Subcutaneous abdominal adipose tissue (tissue), 5 donors: ENCODE measurements at regions not wholly inside any gene's neighbourhood (a gene's known extent, or its start where the extent isn't known, plus 50 kb on each side); places are given as distances from the start of the nearest gene placed in this dataset.

Experiments
- H3K27ac ChIP-seq: one replicate; pipeline ENCODE4 v1.7.0; 2013; ENCODE audit warnings: low read depth, mild to moderate bottlenecking, inconsistent platforms, low read length, moderate library complexity
- H3K27me3 ChIP-seq, 5 donors: one replicate each; pipeline ENCODE4 v1.7.0; 2013; ENCODE audit warnings: low read length in 5 of 5, inconsistent platforms in 1 of 5; ENCODE audit not compliant: control insufficient read depth in 5 of 5, insufficient read depth in 4 of 5
- H3K36me3 ChIP-seq, 5 donors: one replicate each; pipeline ENCODE4 v1.7.0; 2013; ENCODE audit warnings: low read length in 5 of 5; ENCODE audit not compliant: control insufficient read depth in 5 of 5, insufficient read depth in 5 of 5
- H3K4me1 ChIP-seq, 5 donors: one replicate each; pipeline ENCODE4 v1.7.0; 2013; ENCODE audit warnings: low read length in 5 of 5, mild to moderate bottlenecking in 3 of 5, moderate library complexity in 1 of 5; ENCODE audit not compliant: control insufficient read depth in 5 of 5, insufficient read depth in 5 of 5
- H3K4me3 ChIP-seq, 5 donors: one replicate each; pipeline ENCODE4 v1.7.0; 2013; ENCODE audit warnings: low read length in 5 of 5, low read depth in 1 of 5
- H3K9ac ChIP-seq, 5 donors: one replicate each; pipeline ENCODE4 v1.7.0; 2013; ENCODE audit warnings: low read length in 5 of 5, mild to moderate bottlenecking in 4 of 5, moderate library complexity in 3 of 5
- H3K9me3 ChIP-seq, 5 donors: one replicate each; pipeline ENCODE4 v1.7.0; 2013; ENCODE audit warnings: low read length in 5 of 5; ENCODE audit not compliant: control insufficient read depth in 5 of 5
- donor health status: healthy.
- donor health status: healthy.
- donor health status: healthy.
- donor health status: healthy.
- donor health status: healthy.

GRCh38 chr14:101379842-101380241 is 181.5 kb upstream of the DIO3 start:
- H3K4me3 ChIP-seq = no peak overlapping the region
- no peak overlapping the region for H3K9ac ChIP-seq
- no peaks in the 10 kb centered on the region for H3K27me3 ChIP-seq
- H3K4me1 ChIP-seq = peaks cover 0 to 5% (median 0%) of the 10 kb centered on the region in 5 donors
- no peaks in the 10 kb centered on the region for H3K36me3 ChIP-seq
- H3K9me3 ChIP-seq = peaks cover 3 to 27% (median 12%) of the 10 kb centered on the region in 5 donors
- no peak overlapping the region for H3K27ac ChIP-seq

- H3K4me1 ChIP-seq = no peaks in the 10 kb centered on the region
- H3K9ac ChIP-seq = no peak overlapping the region
- H3K9me3 ChIP-seq = peaks cover 3 to 30% (median 13%) of the 10 kb centered on the region in 5 donors
- no peaks in the 10 kb centered on the region for H3K36me3 ChIP-seq
- H3K4me3 ChIP-seq = no peak overlapping the region
- no peak overlapping the region for H3K27ac ChIP-seq
- H3K27me3 ChIP-seq = no peaks in the 10 kb centered on the region
Observed at GRCh38 chr14:101380512-101380911, 180.8 kb upstream of the DIO3 start.

- peaks cover 3 to 30% (median 13%) of the 10 kb centered on the region in 5 donors for H3K9me3 ChIP-seq
- no peak overlapping the region for H3K27ac ChIP-seq
- H3K4me3 ChIP-seq = no peak overlapping the region
- H3K36me3 ChIP-seq = no peaks in the 10 kb centered on the region
- no peaks in the 10 kb centered on the region for H3K4me1 ChIP-seq
- no peaks in the 10 kb centered on the region for H3K27me3 ChIP-seq
- H3K9ac ChIP-seq = no peak overlapping the region
Observed at GRCh38 chr14:101380940-101381339, 180.4 kb upstream of the DIO3 start.

- Histone ChIP-seq H3K4me1 (no peaks in the 10 kb centered on the region), H3K27ac (no peak overlapping the region), H3K36me3 (no peaks in the 10 kb centered on the region), H3K9ac (no peak overlapping the region), H3K4me3 (no peak overlapping the region), H3K27me3 (no peaks in the 10 kb centered on the region), H3K9me3 (peaks cover 3 to 30% (median 13%) of the 10 kb centered on the region in 5 donors)
Observed at GRCh38 chr14:101383737-101384338, 177.5 kb upstream of the DIO3 start.

GRCh38 chr14:101394374-101394773 is 166.9 kb upstream of the DIO3 start:
- H3K27me3 ChIP-seq = peaks cover 0 to 4% (median 0%) of the 10 kb centered on the region in 5 donors

GRCh38 chr14:101395779-101396178 is 165.5 kb upstream of the DIO3 start:
- no peak overlapping the region for H3K4me3 ChIP-seq
- H3K9me3 ChIP-seq = peaks cover 0 to 3% (median 0%) of the 10 kb centered on the region in 5 donors
- peaks cover 0 to 6% (median 0%) of the 10 kb centered on the region in 5 donors for H3K4me1 ChIP-seq
- H3K9ac ChIP-seq = no peak overlapping the region
- peaks cover 0 to 9% (median 0%) of the 10 kb centered on the region in 5 donors for H3K27me3 ChIP-seq
- no peak overlapping the region for H3K27ac ChIP-seq
- no peaks in the 10 kb centered on the region for H3K36me3 ChIP-seq

More at GRCh38 chr14:101394374-101394773, 166.9 kb upstream of the DIO3 start:
- Histone ChIP-seq H3K27ac (no peak overlapping the region), H3K9ac (no peak overlapping the region), H3K4me3 (no peak overlapping the region), H3K36me3 (no peaks in the 10 kb centered on the region), H3K9me3 (peaks cover 0 to 3% (median 0%) of the 10 kb centered on the region in 5 donors), H3K4me1 (no peaks in the 10 kb centered on the region)

- Histone ChIP-seq H3K9me3 (peaks cover 0 to 3% (median 0%) of the 10 kb centered on the region in 5 donors), H3K27ac (no peak overlapping the region), H3K4me3 (no peak overlapping the region), H3K36me3 (no peaks in the 10 kb centered on the region), H3K9ac (no peak overlapping the region), H3K27me3 (peaks cover 0 to 12% (median 0%) of the 10 kb centered on the region in 5 donors), H3K4me1 (peaks cover 0 to 15% (median 0%) of the 10 kb centered on the region in 5 donors)
Observed at GRCh38 chr14:101397206-101397605, 164.1 kb upstream of the DIO3 start.

- peaks cover 0 to 15% (median 0%) of the 10 kb centered on the region in 5 donors for H3K4me1 ChIP-seq
- no peak overlapping the region for H3K9ac ChIP-seq
- H3K4me3 ChIP-seq = no peak overlapping the region
- H3K27me3 ChIP-seq = peaks cover 0 to 12% (median 0%) of the 10 kb centered on the region in 5 donors
- H3K27ac ChIP-seq = no peak overlapping the region
- no peaks in the 10 kb centered on the region for H3K36me3 ChIP-seq
- peaks cover 0 to 3% (median 0%) of the 10 kb centered on the region in 5 donors for H3K9me3 ChIP-seq
Observed at GRCh38 chr14:101398011-101398410, 163.3 kb upstream of the DIO3 start.

GRCh38 chr14:101399737-101400517 is 161.4 kb upstream of the DIO3 start:
- no peak overlapping the region for H3K4me3 ChIP-seq
- H3K27ac ChIP-seq = no peak overlapping the region
- peaks cover 0 to 20% (median 6%) of the 10 kb centered on the region in 5 donors for H3K4me1 ChIP-seq
- H3K9ac ChIP-seq = no peak overlapping the region
- no peaks in the 10 kb centered on the region for H3K36me3 ChIP-seq
- peaks cover 0 to 8% (median 0%) of the 10 kb centered on the region in 5 donors for H3K27me3 ChIP-seq
- no peaks in the 10 kb centered on the region for H3K9me3 ChIP-seq

- no peak overlapping the region for H3K4me3 ChIP-seq
- H3K4me1 ChIP-seq = peaks cover 0 to 29% (median 14%) of the 10 kb centered on the region in 5 donors
- peaks cover 0 to 8% (median 0%) of the 10 kb centered on the region in 5 donors for H3K27me3 ChIP-seq
- H3K9me3 ChIP-seq = no peaks in the 10 kb centered on the region
- no peak overlapping the region for H3K9ac ChIP-seq
- no peaks in the 10 kb centered on the region for H3K36me3 ChIP-seq
- H3K27ac ChIP-seq = no peak overlapping the region
Observed at GRCh38 chr14:101400830-101401229, 160.5 kb upstream of the DIO3 start.
